GM12892 (cell line): ENCODE measurements at regions not wholly inside any gene's neighbourhood (a gene's known extent, or its start where the extent isn't known, plus 50 kb on each side); places are given as distances from the start of the nearest gene placed in this dataset.
"Not testable (repeated sequence)": the region's sequence is repeated elsewhere in the genome, so short reads cannot be mapped to it uniquely, and the experiment has no call there.

Experiments
- DNase-seq: peaks from one replicate; pipeline ENCODE4 v3.0.0; 2011; ENCODE audit not compliant: insufficient read length
- FAIRE-seq: peaks from 2 replicates; lab custom pipeline; 2011; peaks lifted over from hg19 to GRCh38; lab: Jason Lieb, UNC
- POLR2A ChIP-seq: IDR thresholded peaks from 2 replicates; pipeline ENCODE4 v1.6.1; 2011; ENCODE audit warnings: low read depth, low read length, control low read depth
- POLR2AphosphoS5 ChIP-seq: IDR thresholded peaks from 2 replicates; pipeline ENCODE4 v1.6.1; 2011; ENCODE audit warnings: low read depth, low read length, control low read depth
- TAF1 ChIP-seq: IDR thresholded peaks from 2 replicates; pipeline ENCODE4 v1.6.1; 2011; ENCODE audit warnings: low read depth, mild to moderate bottlenecking, control low read depth, low read length, borderline replicate concordance

- no peak for TF ChIP-seq TAF1
- TF ChIP-seq POLR2AphosphoS5, result no peak
- TF ChIP-seq POLR2A, result no peak
Measured at GRCh38 chr6:50989123-50989522, 170.5 kb downstream of the TFAP2B start.

GRCh38 chr6:50990750-50991446 lies 172.2 kb downstream of the TFAP2B start:
- FAIRE-seq (no peak), DNase-seq (no peak)
- no peak for TF ChIP-seq TAF1
- no peak for TF ChIP-seq POLR2A
- TF ChIP-seq POLR2AphosphoS5, result no peak

More at GRCh38 chr6:50989123-50989522, 170.5 kb downstream of the TFAP2B start:
- no peak for DNase-seq
- FAIRE-seq, result no peak

GRCh38 chr6:50992232-50992631 lies 173.6 kb downstream of the TFAP2B start:
- FAIRE-seq (no peak), DNase-seq (no peak)
- TF ChIP-seq POLR2A (no peak), TAF1 (no peak), POLR2AphosphoS5 (no peak)

GRCh38 chr6:50992704-50993625 lies 174.3 kb downstream of the TFAP2B start:
- no peak for DNase-seq
- no peak for FAIRE-seq
- TF ChIP-seq TAF1, result no peak
- TF ChIP-seq POLR2A, result no peak
- TF ChIP-seq POLR2AphosphoS5, result no peak

- DNase-seq (no peak), FAIRE-seq (no peak)
- TF ChIP-seq POLR2A (no peak), TAF1 (no peak), POLR2AphosphoS5 (no peak)
Measured at GRCh38 chr6:50993941-50994720, 175.5 kb downstream of the TFAP2B start.

- FAIRE-seq (no peak), DNase-seq (no peak)
- no peak for TF ChIP-seq POLR2AphosphoS5
- TF ChIP-seq TAF1, result no peak
- no peak for TF ChIP-seq POLR2A
Measured at GRCh38 chr6:50995036-50995435, 176.4 kb downstream of the TFAP2B start.

GRCh38 chr6:50998905-50999304 lies 180.2 kb downstream of the TFAP2B start:
- TF ChIP-seq TAF1 (no peak), POLR2A (no peak), POLR2AphosphoS5 (no peak)
- FAIRE-seq, result no peak
- no peak for DNase-seq

GRCh38 chr6:51001399-51001798 lies 182.7 kb downstream of the TFAP2B start:
- TF ChIP-seq POLR2AphosphoS5, result no peak
- no peak for TF ChIP-seq POLR2A
- no peak for TF ChIP-seq TAF1
- no peak for DNase-seq
- FAIRE-seq, result no peak

GRCh38 chr6:51004380-51004779 lies 185.7 kb downstream of the TFAP2B start:
- no peak for TF ChIP-seq TAF1
- TF ChIP-seq POLR2A, result no peak
- no peak for TF ChIP-seq POLR2AphosphoS5
- DNase-seq (no peak), FAIRE-seq (no peak)

- no peak for TF ChIP-seq TAF1
- FAIRE-seq (no peak), DNase-seq (no peak)
Measured at GRCh38 chr6:51005779-51006178, 187.1 kb downstream of the TFAP2B start.

GRCh38 chr6:51007237-51007636 lies 188.6 kb downstream of the TFAP2B start:
- no peak for FAIRE-seq
- TF ChIP-seq TAF1 (no peak), POLR2A (no peak), POLR2AphosphoS5 (no peak)
- no peak for DNase-seq

GRCh38 chr6:51008693-51009092 lies 190.0 kb downstream of the TFAP2B start:
- DNase-seq, FAIRE-seq: not testable (repeated sequence)
